Stimulated activated naive CD8-positive, alpha-beta T cell treated with anti-CD3 and anti-CD28 coated beads, Interleukin-15, Interleukin-2, amounts not matched to agents 100 U/mL and 50 U/mL, for 24 hours (primary cell): ENCODE measurements at regions not wholly inside any gene's neighbourhood (a gene's known extent, or its start where the extent isn't known, plus 50 kb on each side); places are given as distances from the start of the nearest gene placed in this dataset.
"Not testable (repeated sequence)": the region's sequence is repeated elsewhere in the genome, so short reads cannot be mapped to it uniquely, and the experiment has no call there.

Source experiments
- ATAC-seq: fragments of 150-1000 bp; cut with Tn5 transposase; one replicate; pipeline ENCODE4 v1.10.0; 2021
- DNase-seq: peaks from one replicate; pipeline ENCODE4 v3.0.0; 2021

DNA sequence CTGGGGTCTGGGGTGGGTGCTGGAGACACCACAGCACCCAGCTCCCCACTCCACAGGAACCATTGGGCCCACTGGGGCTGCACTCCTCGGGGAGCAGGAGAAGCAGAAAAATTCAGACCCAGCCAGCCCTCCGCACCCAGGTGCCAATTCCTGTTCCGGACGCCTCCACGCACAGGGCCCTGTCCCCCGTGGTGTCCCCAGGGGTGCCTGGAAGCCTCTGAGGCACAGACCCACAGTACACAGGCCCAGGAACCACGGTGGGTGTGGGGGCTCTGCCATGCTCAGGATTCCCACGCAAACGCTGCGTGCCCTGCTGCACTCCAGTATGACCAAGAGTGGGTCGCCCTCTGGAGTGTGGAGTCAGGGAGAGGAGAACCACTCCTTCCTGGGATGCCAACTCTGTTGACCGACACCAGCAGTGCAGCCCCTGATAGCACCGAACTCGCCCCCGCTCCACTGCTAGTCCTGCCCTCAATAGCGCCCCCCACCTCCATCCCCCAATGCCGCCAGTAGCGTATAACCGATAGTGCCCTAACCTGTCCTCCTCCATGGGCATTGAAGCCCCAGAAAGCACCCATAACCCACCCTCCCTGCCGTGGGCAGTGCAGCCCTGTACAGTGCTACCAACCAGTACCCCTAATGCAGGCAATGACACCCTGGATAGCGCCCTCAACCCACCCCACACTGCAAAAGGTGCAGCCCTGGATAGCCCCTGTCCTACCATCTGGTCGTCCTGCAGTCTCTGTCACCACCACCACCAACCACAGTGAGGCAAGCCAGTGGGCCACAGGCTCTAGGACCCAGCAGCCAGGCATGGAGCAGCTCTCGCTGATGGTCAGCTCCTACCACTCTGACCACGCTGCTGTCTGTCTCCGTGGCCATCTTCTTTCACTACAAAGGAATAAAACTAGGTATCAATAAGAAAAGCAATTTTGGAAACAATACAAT lies 2877.2 kb downstream of the RPIA start:
- DNase-seq, ATAC-seq: not testable (repeated sequence)

DNA sequence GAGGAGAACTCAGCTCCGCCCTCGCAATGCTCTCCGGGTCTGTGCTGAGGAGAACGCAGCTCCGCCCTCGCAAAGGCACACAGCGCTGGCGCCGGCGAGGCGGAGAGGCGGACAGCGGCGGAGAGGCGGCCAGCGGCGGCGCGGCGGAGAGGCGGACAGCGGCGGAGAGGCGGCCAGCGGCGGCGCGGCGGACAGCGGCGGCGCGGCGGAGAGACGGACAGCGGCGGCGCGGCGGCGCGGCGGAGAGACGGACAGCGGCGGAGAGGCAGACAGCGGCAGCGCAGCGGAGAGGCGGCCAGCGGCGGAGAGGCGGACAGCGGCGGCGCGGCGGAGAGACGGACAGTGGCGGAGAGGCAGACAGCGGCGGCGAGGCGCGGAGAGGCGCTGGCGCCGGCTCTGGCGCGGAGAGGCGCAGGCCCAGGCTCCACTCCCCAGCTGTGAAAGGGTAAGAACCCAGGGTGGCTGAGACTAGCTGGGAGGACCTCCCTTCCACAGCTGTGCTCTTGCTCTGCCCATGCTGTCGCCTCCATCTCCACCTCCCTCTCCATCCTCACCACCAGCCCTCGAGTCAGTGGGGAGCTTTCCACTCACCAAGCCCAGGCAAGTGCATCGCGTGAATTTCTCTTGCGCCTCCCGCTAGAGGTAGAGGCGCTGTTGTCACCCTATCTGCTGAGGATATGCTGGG lies 2879.9 kb downstream of the RPIA start:
- DNase-seq, ATAC-seq: not testable (repeated sequence)

- ATAC-seq, DNase-seq: not testable (repeated sequence)
Observed at GRCh38 chr2:91573018-91573417, 2881.5 kb downstream of the RPIA start.

DNA sequence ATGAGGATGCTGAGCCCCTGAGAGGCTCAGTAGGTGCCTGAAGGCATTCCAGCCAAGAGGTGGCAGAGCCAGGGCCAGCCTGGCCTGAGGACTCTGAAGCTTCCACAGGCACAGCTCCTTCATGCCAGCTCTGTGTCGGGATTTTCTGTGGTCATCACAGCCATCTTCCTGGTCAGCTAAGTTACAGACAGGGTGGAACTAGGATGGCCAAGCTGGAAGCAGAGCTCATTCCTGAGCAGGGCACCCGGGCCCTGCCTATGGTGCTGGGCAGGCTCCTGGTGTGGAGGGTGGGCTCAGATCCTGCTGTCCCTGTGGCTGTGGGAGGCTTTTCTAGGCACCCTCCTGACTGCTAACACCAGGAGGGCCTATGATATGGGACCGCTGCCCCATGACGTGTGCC lies 2882.3 kb downstream of the RPIA start:
- not testable (repeated sequence) for ATAC-seq

GRCh38 chr2:91574255-91574654 lies 2882.8 kb downstream of the RPIA start:
- DNase-seq, result not testable (repeated sequence)

More for the DNA sequence above, 2882.3 kb downstream of the RPIA start:
- not testable (repeated sequence) for DNase-seq

GRCh38 chr2:91575701-91576100 lies 2884.2 kb downstream of the RPIA start:
- not testable (repeated sequence) for ATAC-seq, DNase-seq

More at GRCh38 chr2:91574255-91574654, 2882.8 kb downstream of the RPIA start:
- ATAC-seq, result not testable (repeated sequence)

DNA sequence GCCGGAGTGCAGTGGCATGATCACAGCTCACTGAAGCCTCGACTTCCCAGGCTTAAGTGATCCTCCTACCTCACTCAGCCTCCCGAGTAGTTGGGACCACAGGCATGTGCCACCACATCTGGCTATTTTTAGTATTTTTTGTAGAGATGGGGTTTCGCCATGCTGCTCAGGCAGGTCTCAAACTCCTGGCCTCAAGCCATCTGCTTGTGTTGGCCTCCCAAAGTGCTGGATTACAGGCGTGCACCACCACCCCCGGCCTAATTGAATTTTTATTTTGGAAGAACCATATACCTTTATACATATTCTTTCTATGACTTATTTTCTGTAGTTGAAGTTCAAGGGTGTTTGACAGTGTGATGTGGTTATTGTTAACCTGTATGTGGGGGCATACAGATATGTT lies 2885.9 kb downstream of the RPIA start:
- not testable (repeated sequence) for DNase-seq

DNA sequence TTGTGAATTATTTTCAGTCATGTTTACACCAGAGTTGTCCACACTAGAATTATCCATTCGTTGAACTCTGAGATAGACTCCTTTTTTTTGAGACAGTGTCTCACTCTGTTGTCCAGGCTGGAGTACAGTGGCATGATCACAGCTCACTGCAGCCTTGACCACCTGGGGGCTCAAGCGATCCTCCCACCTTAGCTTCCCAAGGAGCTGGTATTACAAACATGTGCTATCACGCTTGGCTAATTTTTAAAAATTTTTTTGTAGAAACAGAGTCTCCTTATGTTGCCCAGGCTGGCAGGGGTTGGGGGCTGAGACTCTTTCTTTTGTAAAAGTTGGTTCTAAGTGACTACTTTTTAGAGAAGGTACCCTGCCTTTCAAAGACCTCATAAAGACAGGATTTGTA lies 2887.2 kb downstream of the RPIA start:
- not testable (repeated sequence) for ATAC-seq, DNase-seq

More for the DNA sequence above, 2885.9 kb downstream of the RPIA start:
- not testable (repeated sequence) for ATAC-seq

DNA sequence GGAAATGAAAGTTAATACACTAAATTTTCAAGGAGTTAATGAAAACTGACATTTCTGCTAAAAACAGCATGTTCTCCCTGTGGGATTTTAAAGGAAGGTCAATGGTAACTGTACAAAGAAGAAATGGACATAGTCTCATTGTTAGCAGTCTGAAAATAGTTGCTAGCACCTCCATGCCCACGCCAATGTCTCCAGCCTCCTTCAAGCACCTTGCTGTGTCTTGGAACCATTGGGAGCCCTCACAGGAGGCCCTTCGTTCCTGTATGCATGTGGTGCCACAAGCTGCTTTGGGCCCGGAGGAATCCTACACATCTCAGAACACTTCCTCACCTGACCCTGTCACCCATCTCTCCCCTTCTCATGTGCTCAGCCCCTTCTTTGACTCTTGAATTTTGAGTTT lies 2888.1 kb downstream of the RPIA start:
- not testable (repeated sequence) for ATAC-seq, DNase-seq

GRCh38 chr2:91580043-91580442 lies 2888.6 kb downstream of the RPIA start:
- ATAC-seq, DNase-seq: not testable (repeated sequence)

DNA sequence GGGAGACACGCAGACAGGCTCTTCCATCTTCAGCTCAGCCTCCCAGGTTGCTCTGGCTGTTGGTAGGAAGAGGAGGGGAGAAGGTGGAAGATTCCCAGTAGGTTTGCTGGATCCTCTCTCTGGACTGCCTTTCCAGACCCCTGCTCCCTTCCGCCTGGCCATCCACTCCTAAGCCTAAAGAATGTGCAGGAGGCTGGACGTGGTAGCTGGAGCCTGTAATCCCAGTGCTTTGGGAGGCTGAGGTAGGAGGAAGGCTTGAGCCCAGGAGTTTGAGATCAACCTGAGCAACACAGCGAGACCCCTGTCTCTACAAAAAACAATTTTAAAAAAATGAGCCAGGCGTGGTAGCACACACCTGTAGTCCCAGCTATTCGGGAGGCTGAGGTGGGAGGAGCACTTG lies 2895.6 kb downstream of the RPIA start:
- ATAC-seq, DNase-seq: not testable (repeated sequence)

GRCh38 chr2:91587908-91588535 lies 2896.5 kb downstream of the RPIA start:
- not testable (repeated sequence) for DNase-seq, ATAC-seq

- not testable (repeated sequence) for DNase-seq, ATAC-seq
Observed at GRCh38 chr2:91588782-91589223, 2897.3 kb downstream of the RPIA start.

DNA sequence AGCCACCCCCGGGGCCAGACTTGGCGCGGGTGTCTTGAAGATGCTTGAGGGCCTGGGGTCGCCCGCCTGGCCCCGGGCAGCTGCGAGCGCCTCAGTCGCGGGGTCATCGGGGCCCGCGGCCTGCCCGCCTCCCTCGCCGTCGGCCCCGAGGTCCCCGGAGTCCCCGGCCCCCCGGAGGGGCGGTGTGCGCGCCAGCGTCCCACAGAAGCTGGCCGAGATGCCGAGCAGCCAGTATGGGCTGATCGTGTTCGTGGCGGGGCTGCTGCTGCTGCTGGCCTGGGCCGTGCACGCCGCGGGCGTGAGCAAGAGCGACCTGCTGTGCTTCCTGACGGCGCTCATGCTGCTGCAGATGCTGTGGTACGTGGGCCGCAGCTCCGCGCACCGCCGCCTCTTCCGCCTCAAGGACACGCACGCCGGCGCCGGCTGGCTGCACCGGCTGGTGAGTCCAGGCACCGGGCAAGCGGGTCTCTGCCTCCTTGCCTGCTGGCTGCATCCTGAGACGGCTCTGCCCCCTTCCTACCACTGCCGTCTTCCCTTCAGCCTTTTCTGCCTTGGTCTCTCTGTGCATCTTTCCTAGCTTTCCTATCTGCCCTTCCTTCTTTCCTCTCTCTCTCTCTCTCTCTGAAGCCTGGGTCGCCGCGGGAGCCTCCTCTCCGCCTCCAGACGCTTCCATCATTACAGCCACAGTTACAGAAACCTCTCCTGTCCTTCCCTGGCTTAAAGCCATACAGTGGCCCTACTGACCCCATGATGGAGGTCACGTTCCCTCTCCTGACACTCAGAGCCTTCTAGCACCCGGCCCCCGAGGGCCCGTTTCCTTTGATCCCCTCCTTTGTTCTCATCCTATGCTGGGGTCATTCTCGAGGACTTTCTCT lies 2898.2 kb downstream of the RPIA start:
- not testable (repeated sequence) for ATAC-seq, DNase-seq

DNA sequence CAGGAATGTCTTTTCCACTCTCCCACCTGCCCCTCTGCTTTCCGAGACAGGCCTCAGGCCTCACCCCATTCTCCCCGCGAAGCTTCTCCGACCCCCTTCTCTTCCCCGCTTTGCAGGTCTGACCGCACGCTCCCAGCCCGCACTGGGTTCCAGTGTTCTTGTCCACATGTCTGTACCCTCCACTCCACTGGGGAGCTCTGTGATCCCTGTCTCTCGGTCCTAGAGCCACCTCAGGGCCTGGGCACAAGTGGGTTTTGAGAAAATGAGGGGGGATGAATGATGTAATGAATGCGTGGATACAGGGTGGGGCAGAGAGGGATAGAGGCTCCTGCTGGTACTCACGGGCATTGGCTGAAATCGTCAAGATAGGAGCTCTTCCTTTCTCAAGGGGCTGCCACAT lies 2898.9 kb downstream of the RPIA start:
- DNase-seq, ATAC-seq: not testable (repeated sequence)

DNA sequence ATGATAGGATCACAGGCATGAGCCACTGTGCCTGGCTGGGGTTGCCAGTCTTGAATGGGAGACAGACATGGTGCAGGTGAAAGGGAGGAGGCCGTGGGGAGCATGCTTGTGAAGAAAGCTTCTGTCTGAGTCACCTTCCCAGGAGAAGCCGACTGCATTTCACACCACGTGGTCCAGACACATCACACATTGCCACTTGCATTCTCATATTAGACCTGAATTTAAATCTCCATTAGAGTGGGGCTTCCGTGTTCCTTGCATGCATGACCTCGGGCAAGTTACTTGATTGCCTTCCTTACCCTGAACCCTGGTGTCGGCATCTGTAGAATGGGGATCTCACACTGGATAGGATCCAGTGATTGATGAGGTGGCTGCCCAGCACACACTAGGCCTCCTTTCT lies 2899.6 kb downstream of the RPIA start:
- DNase-seq, ATAC-seq: not testable (repeated sequence)

GRCh38 chr2:91597436-91597835 lies 2906.0 kb downstream of the RPIA start:
- not testable (repeated sequence) for DNase-seq, ATAC-seq

DNA sequence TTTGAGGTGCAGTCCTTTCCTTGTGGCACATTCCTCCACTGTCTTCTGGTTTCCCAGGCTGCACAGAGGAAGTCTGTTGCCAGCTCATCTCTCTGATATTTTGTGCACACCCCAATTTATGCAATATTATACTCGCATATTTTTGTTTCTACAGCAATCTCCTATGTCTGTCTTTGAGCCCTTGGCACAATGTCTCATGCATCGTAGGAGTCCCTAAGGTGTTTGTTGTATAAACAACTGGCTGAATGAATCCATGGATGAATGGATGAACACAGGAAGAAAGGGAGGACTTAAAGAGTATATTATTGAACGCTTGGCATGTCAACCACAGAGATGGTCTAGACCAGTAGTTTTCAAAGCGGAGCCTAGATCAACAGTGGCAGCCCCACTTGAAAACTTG lies 2907.0 kb downstream of the RPIA start:
- not testable (repeated sequence) for DNase-seq, ATAC-seq

- not testable (repeated sequence) for ATAC-seq, DNase-seq
Observed at GRCh38 chr2:91599000-91599399, 2907.5 kb downstream of the RPIA start.

DNA sequence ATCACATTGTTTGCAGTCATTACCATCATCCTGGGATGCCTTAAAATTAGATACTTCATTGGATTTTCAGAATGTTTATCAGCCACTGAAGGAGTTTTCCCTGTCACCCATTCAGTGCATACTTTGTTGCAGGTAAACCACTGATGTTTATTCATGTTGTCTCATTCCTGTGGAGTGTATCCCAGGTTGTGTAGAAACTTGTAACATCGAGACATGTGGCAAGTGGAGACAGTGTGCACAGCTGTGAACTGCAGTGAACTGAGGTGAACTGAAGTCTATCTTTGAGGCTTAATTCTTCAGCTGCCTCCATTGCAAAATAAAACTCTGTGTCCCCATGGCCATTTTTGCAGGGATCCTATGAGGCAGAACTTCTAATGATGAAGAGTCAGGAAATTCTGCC lies 2911.4 kb downstream of the RPIA start:
- not testable (repeated sequence) for ATAC-seq, DNase-seq

DNA sequence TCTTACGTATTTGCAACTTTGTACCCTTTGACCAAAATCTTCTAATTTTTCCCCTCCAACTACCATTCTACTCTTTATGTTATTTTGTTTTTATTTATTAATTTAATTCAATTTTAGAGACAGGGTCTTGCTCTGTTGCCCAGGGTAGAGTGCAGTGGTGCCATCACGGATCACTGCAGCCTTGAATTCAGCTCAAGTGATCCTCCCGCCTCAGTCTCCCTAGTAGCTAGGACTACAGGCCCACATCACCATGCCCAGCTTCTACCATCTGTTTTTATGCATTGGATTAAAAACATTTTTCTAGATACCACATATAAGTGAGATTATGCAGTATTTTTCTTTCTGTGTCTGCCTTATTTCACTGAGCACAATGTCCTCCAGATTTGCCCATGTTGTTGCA lies 2912.5 kb downstream of the RPIA start:
- not testable (repeated sequence) for DNase-seq, ATAC-seq
